ENCODE measurements at regions not wholly inside any gene's neighbourhood (a gene's known extent, or its start where the extent isn't known, plus 50 kb on each side); places are given as distances from the start of the nearest gene placed in this dataset.

DNA sequence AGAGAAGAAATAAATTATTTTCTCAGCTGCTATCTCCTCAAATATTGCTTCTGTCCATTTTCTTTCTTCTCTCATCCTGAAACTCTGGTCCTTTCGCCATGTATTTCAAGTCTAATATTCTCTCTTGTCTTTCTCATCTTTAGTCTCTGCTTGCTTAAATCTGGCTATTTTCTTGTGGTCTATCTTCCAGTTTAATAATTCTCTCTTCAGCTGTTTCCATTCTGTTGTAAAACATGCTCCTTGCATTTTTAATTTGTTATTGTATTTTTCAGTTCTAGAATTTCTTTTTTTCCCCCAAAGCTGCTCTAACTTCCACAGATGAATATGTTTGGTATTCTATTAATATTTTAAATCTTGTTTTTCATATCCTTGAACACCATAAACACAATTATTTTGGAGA, 70.1 kb upstream of the TMPRSS2 start:
- WGBS, 2 donors (ENCODE audit: extremely low coverage in 2 of 2, insufficient read length in 2 of 2, insufficient replicate concordance in 1 of 2), result no CpG with 5 or more reads among the region's 1 CpG
- H3K27ac ChIP-seq (replicated peaks; ENCODE audit: low read length), result no peak overlapping the region
- H3K4me1 ChIP-seq (ENCODE audit: control insufficient read depth in 2 of 2, insufficient read depth in 1 of 2, low read depth in 1 of 2, low read length in 2 of 2), result peaks cover 0 to 9% of the 10 kb centered on the region in 2 donors
- no peak overlapping the region for H2BK15ac ChIP-seq (ENCODE audit: low read length)
- H3K4me2 ChIP-seq (ENCODE audit: insufficient read depth, low read length, poor library complexity, severe bottlenecking), result no peak overlapping the region
- H3K18ac ChIP-seq (ENCODE audit: low read length), result no peak overlapping the region
- H3K27me3 ChIP-seq (ENCODE audit: control insufficient read depth in 3 of 3, insufficient read depth in 3 of 3, low read depth in 1 of 3, low read length in 3 of 3), result no peaks in the 10 kb centered on the region
- no peak overlapping the region for H3K4me3 ChIP-seq (ENCODE audit: low read length in 2 of 2)
- H3K9ac ChIP-seq (ENCODE audit: low read depth, low read length, poor library complexity), result no peak overlapping the region
- H2BK120ac ChIP-seq (ENCODE audit: low read depth, low read length), result no peak overlapping the region
- H4K8ac ChIP-seq (ENCODE audit: low read depth, low read length), result no peak overlapping the region
- peaks cover 0 to 8% of the 10 kb centered on the region in 2 donors for H3K9me3 ChIP-seq (replicated peaks in 1 of 2; ENCODE audit: control insufficient read depth in 2 of 2, insufficient read depth in 1 of 2, low read depth in 1 of 2, low read length in 2 of 2)
- H4K91ac ChIP-seq (ENCODE audit: low read depth, low read length, poor library complexity), result no peak overlapping the region
- H3K14ac ChIP-seq (ENCODE audit: low read length), result no peak overlapping the region
- H2AK5ac ChIP-seq (ENCODE audit: low read depth, low read length), result no peak overlapping the region
- DNase-seq (ENCODE audit: low spot score), result no peak
- no peak overlapping the region for H3K4ac ChIP-seq (ENCODE audit: low read length)
- H2BK5ac ChIP-seq (ENCODE audit: low read length), result no peak overlapping the region
- no peak overlapping the region for H2AFZ ChIP-seq (ENCODE audit: low read length)
- H3K23ac ChIP-seq (ENCODE audit: low read depth, low read length, poor library complexity), result no peak overlapping the region
- H2BK12ac ChIP-seq (ENCODE audit: low read length), result no peak overlapping the region
- no peaks in the 10 kb centered on the region for H3K79me1 ChIP-seq (ENCODE audit: low read depth, low read length)
- no peaks in the 10 kb centered on the region for H3K36me3 ChIP-seq (replicated peaks in 1 of 2; ENCODE audit: control insufficient read depth in 2 of 2, insufficient read depth in 2 of 2, low read length in 2 of 2)

- H3K36me3 ChIP-seq (replicated peaks in 1 of 2; ENCODE audit: control insufficient read depth in 2 of 2, insufficient read depth in 2 of 2, low read length in 2 of 2), result no peaks in the 10 kb centered on the region
- H3K4me3 ChIP-seq (ENCODE audit: low read length in 2 of 2), result no peak overlapping the region
- H3K9me3 ChIP-seq (replicated peaks in 1 of 2; ENCODE audit: control insufficient read depth in 2 of 2, insufficient read depth in 1 of 2, low read depth in 1 of 2, low read length in 2 of 2), result peaks cover 0 to 12% of the 10 kb centered on the region in 2 donors
- no peak for DNase-seq (ENCODE audit: low spot score)
- H2BK120ac ChIP-seq (ENCODE audit: low read depth, low read length), result no peak overlapping the region
- WGBS, 2 donors (ENCODE audit: extremely low coverage in 2 of 2, insufficient read length in 2 of 2, insufficient replicate concordance in 1 of 2), result no CpG with 5 or more reads among the region's 4 CpGs
- no peak overlapping the region for H2AFZ ChIP-seq (ENCODE audit: low read length)
- H3K4ac ChIP-seq (ENCODE audit: low read length), result no peak overlapping the region
- H3K27me3 ChIP-seq (ENCODE audit: control insufficient read depth in 3 of 3, insufficient read depth in 3 of 3, low read depth in 1 of 3, low read length in 3 of 3), result no peaks in the 10 kb centered on the region
- H3K27ac ChIP-seq (replicated peaks; ENCODE audit: low read length), result no peak overlapping the region
- no peaks in the 10 kb centered on the region for H3K79me1 ChIP-seq (ENCODE audit: low read depth, low read length)
- H3K23ac ChIP-seq (ENCODE audit: low read depth, low read length, poor library complexity), result no peak overlapping the region
- H2BK15ac ChIP-seq (ENCODE audit: low read length), result no peak overlapping the region
- no peak overlapping the region for H3K4me2 ChIP-seq (ENCODE audit: insufficient read depth, low read length, poor library complexity, severe bottlenecking)
- no peak overlapping the region for H2BK5ac ChIP-seq (ENCODE audit: low read length)
- no peak overlapping the region for H3K9ac ChIP-seq (ENCODE audit: low read depth, low read length, poor library complexity)
- no peak overlapping the region for H3K18ac ChIP-seq (ENCODE audit: low read length)
- H4K91ac ChIP-seq (ENCODE audit: low read depth, low read length, poor library complexity), result no peak overlapping the region
- no peak overlapping the region for H2BK12ac ChIP-seq (ENCODE audit: low read length)
- no peak overlapping the region for H3K14ac ChIP-seq (ENCODE audit: low read length)
- H3K4me1 ChIP-seq (ENCODE audit: control insufficient read depth in 2 of 2, insufficient read depth in 1 of 2, low read depth in 1 of 2, low read length in 2 of 2), result peaks cover 0 to 6% of the 10 kb centered on the region in 2 donors
- H2AK5ac ChIP-seq (ENCODE audit: low read depth, low read length), result no peak overlapping the region
- no peak overlapping the region for H4K8ac ChIP-seq (ENCODE audit: low read depth, low read length)
These were observed 68.2 kb upstream of the TMPRSS2 start for GRCh38 chr21:41576013-41576615.

- Histone ChIP-seq H3K36me3 (replicated peaks in 1 of 2; ENCODE audit: control insufficient read depth in 2 of 2, insufficient read depth in 2 of 2, low read length in 2 of 2) (no peaks in the 10 kb centered on the region), H3K9me3 (replicated peaks in 1 of 2; ENCODE audit: control insufficient read depth in 2 of 2, insufficient read depth in 1 of 2, low read depth in 1 of 2, low read length in 2 of 2) (peaks cover 0 to 12% of the 10 kb centered on the region in 2 donors)
These were observed 66.1 kb upstream of the TMPRSS2 start for GRCh38 chr21:41573902-41574690.

GRCh38 chr21:41571938-41572510, 64.1 kb upstream of the TMPRSS2 start:
- Histone ChIP-seq H3K14ac (ENCODE audit: low read length) (no peak overlapping the region), H2AK5ac (ENCODE audit: low read depth, low read length) (no peak overlapping the region), H2BK5ac (ENCODE audit: low read length) (no peak overlapping the region), H2BK120ac (ENCODE audit: low read depth, low read length) (no peak overlapping the region), H3K79me1 (ENCODE audit: low read depth, low read length) (no peaks in the 10 kb centered on the region), H3K9ac (ENCODE audit: low read depth, low read length, poor library complexity) (no peak overlapping the region), H4K8ac (ENCODE audit: low read depth, low read length) (no peak overlapping the region), H2BK15ac (ENCODE audit: low read length) (no peak overlapping the region), H3K27me3 (ENCODE audit: control insufficient read depth in 3 of 3, insufficient read depth in 3 of 3, low read depth in 1 of 3, low read length in 3 of 3) (no peaks in the 10 kb centered on the region), H2BK12ac (ENCODE audit: low read length) (no peak overlapping the region), H2AFZ (ENCODE audit: low read length) (no peak overlapping the region), H4K91ac (ENCODE audit: low read depth, low read length, poor library complexity) (no peak overlapping the region), H3K4ac (ENCODE audit: low read length) (no peak overlapping the region), H3K4me3 (ENCODE audit: low read length in 2 of 2) (no peak overlapping the region), H3K18ac (ENCODE audit: low read length) (no peak overlapping the region), H3K36me3 (replicated peaks in 1 of 2; ENCODE audit: control insufficient read depth in 2 of 2, insufficient read depth in 2 of 2, low read length in 2 of 2) (no peaks in the 10 kb centered on the region), H3K9me3 (replicated peaks in 1 of 2; ENCODE audit: control insufficient read depth in 2 of 2, insufficient read depth in 1 of 2, low read depth in 1 of 2, low read length in 2 of 2) (peaks cover 0 to 7% of the 10 kb centered on the region in 2 donors), H3K4me1 (ENCODE audit: control insufficient read depth in 2 of 2, insufficient read depth in 1 of 2, low read depth in 1 of 2, low read length in 2 of 2) (no peaks in the 10 kb centered on the region), H3K23ac (ENCODE audit: low read depth, low read length, poor library complexity) (no peak overlapping the region), H3K27ac (replicated peaks; ENCODE audit: low read length) (no peak overlapping the region), H3K4me2 (ENCODE audit: insufficient read depth, low read length, poor library complexity, severe bottlenecking) (no peak overlapping the region)
- no peak for DNase-seq (ENCODE audit: low spot score)

More at GRCh38 chr21:41573902-41574690, 66.1 kb upstream of the TMPRSS2 start:
- WGBS, 2 donors (ENCODE audit: extremely low coverage in 2 of 2, insufficient read length in 2 of 2, insufficient replicate concordance in 1 of 2), result no CpG with 5 or more reads among the region's 5 CpGs
- Histone ChIP-seq H3K4me2 (ENCODE audit: insufficient read depth, low read length, poor library complexity, severe bottlenecking) (no peak overlapping the region), H3K4me1 (ENCODE audit: control insufficient read depth in 2 of 2, insufficient read depth in 1 of 2, low read depth in 1 of 2, low read length in 2 of 2) (no peaks in the 10 kb centered on the region), H3K27ac (replicated peaks; ENCODE audit: low read length) (no peak overlapping the region), H2BK15ac (ENCODE audit: low read length) (no peak overlapping the region), H3K23ac (ENCODE audit: low read depth, low read length, poor library complexity) (no peak overlapping the region), H3K79me1 (ENCODE audit: low read depth, low read length) (no peaks in the 10 kb centered on the region), H4K8ac (ENCODE audit: low read depth, low read length) (no peak overlapping the region), H2AFZ (ENCODE audit: low read length) (no peak overlapping the region), H3K18ac (ENCODE audit: low read length) (no peak overlapping the region), H3K27me3 (ENCODE audit: control insufficient read depth in 3 of 3, insufficient read depth in 3 of 3, low read depth in 1 of 3, low read length in 3 of 3) (no peaks in the 10 kb centered on the region), H3K9ac (ENCODE audit: low read depth, low read length, poor library complexity) (no peak overlapping the region), H2BK120ac (ENCODE audit: low read depth, low read length) (no peak overlapping the region), H2BK12ac (ENCODE audit: low read length) (no peak overlapping the region), H3K14ac (ENCODE audit: low read length) (no peak overlapping the region), H3K4me3 (ENCODE audit: low read length in 2 of 2) (no peak overlapping the region), H2BK5ac (ENCODE audit: low read length) (no peak overlapping the region), H3K4ac (ENCODE audit: low read length) (no peak overlapping the region), H4K91ac (ENCODE audit: low read depth, low read length, poor library complexity) (no peak overlapping the region), H2AK5ac (ENCODE audit: low read depth, low read length) (no peak overlapping the region)
- no peak for DNase-seq (ENCODE audit: low spot score)

Measured in neuronal stem cell (in vitro differentiated cells).